SK-MEL-5 (cell line): ENCODE measurements at regions not wholly inside any gene's neighbourhood (a gene's known extent, or its start where the extent isn't known, plus 50 kb on each side); places are given as distances from the start of the nearest gene placed in this dataset.
A peak's percentile ranks its signal among the peaks of the same experiment; 100 is the strongest.

Experiments used
- DNase-seq: peaks from one replicate; pipeline ENCODE4 v3.0.0-alpha.2; 2016; ENCODE audit warnings: low read depth, low spot score
- in situ Hi-C: cut with HindIII; loops from 2 replicates; pipeline ENCODE4 v1.10.0; 2016; ENCODE audit warnings: low sequenced_read_pairs, high pct_unique_total_duplicates, low pct_unique_long_range_greater_than_20kb

- DNase-seq: peak; percentile 61
- in situ Hi-C loops: no loop called here
Measured at GRCh38 chr7:124459101-124460055, 306.2 kb downstream of the GPR37 start.

DNA sequence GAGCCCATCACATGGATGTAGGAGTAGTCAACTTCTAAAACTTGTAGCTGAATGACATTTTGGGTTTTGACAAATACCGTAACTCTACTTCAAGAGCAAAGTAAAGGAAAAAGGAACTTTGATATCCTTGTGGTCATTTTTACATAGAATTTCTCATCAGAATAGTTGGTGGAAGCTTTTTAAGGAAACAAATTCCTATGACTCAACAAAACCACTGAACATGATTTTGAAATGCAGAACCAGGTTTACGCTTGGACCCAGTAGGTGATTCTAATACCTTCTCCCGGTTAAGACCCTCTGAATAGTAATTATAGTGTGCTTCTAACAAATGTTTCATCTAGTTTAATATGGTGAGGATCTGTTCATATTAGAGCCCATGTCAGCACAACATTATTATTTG lies 307.8 kb downstream of the GPR37 start:
- no peak for DNase-seq
- in situ Hi-C loops: no loop called here

DNA sequence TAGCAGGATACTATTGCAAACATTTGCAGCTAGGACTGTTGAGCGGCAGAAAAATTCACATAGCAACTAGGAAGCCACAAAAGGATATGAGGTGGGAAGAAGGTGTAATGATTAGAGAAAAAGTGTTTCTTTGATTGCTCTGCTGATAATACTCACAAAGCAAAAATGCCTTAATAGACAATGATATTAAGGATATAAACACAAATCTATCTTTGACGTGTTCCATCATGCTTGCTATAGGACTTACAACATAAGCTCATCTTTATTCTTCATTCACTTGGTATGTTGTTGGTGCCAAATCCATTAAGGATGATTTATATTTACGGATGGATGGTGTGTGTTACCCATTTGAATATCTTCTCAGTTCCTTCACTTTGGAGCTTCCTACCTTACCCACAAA lies 309.3 kb downstream of the GPR37 start:
- in situ Hi-C loops: no loop called here

DNA sequence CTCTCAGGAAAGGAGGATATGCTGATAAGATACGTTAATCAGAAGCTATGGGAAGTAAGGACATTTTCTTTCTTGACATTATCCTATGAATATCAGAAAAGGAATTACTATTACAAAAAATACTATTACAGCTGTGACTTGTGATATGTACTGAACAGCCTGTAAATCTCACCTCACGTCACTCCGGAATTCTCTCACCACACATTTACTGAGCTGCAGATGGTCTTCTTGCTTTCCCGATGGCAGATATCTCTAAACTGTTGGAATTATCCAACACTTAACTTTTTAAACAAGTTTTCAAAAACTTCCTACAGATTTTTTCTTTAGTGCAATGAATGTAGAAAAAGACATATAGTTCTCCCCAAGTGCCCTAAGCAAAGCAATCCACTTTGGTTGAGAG lies 313.4 kb downstream of the GPR37 start:
- in situ Hi-C loops: no loop called here

More for the DNA sequence above, 309.3 kb downstream of the GPR37 start:
- DNase-seq: no peak

DNA sequence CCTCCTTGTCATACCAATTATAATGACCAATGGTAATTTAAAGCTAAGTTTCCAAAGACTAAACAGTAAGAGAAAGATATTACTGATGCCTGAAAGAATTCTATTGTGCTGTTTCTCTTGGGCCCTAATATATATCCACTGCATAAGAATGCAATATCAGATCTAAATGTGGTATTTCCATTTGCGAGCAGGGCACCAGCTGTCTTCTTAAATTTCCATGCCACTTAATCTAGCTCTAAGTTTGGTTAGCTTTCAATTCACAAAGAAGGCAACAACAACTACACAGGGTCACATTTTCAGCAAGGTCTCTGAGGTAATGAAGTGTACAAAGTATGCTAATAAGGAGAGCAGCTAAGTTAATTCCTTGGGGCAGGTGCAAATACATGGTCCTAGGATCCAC lies 315.7 kb downstream of the GPR37 start:
- DNase-seq: no peak
- in situ Hi-C loops: no loop called here

More for the DNA sequence above, 313.4 kb downstream of the GPR37 start:
- no peak for DNase-seq

GRCh38 chr7:124444696-124445480 lies 320.7 kb downstream of the GPR37 start:
- peak; percentile 16 for DNase-seq
- in situ Hi-C loops: no loop called here

- in situ Hi-C loops: no loop called here
- no peak for DNase-seq
Measured at GRCh38 chr7:124443762-124444161, 321.8 kb downstream of the GPR37 start.

DNA sequence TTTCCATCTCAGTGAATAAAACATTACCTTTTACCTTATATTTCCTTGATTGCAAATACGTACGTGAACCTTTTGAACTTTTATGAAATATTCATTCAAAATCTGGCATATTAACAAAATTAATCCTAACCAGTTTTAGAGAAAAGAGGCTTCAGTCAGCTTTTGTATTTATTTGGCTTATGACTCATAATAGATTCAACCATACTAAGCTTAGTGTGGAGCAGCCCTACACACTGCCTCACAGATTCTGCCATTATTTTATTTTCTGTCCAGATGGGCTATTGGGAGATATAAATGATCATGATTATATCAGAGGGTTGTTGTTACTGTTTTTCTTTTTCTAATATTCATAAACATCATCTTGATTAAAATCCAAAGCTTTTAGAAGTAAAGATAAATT lies 325.5 kb downstream of the GPR37 start:
- in situ Hi-C loops: no loop called here
- no peak for DNase-seq

DNA sequence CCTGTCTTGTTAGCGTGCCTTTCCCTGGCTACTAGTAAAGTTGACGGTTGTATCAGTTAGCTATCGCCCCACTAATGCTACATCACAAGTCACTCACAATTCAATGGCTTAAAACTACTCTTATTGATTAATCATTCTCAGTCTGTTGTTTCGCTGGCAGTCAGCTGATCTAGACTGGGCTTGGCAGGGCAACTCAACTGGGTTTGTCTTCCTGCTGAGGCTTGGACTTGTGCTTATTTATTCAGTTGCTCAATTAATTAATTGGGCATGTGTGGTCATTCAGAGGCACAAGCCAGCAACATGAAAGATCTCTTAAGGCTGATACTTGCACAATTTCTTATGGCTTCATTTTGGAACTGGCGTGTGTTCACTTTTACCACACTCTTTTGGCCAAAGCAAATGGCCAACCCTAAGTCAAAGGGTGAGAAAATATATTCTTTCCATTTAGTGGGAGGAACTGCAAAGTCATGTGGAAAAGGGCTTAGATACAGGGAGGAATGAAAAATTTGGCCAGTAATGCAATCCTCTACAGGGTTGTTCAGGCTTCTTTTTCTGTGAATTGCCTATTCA lies 333.5 kb downstream of the GPR37 start:
- in situ Hi-C loops: no loop called here
- no peak for DNase-seq

- in situ Hi-C loops: no loop called here
- DNase-seq: no peak
Measured at GRCh38 chr7:124429923-124430322, 335.7 kb downstream of the GPR37 start.

- in situ Hi-C loops: no loop called here
- no peak for DNase-seq
Measured at GRCh38 chr7:124428781-124429180, 336.8 kb downstream of the GPR37 start.

DNA sequence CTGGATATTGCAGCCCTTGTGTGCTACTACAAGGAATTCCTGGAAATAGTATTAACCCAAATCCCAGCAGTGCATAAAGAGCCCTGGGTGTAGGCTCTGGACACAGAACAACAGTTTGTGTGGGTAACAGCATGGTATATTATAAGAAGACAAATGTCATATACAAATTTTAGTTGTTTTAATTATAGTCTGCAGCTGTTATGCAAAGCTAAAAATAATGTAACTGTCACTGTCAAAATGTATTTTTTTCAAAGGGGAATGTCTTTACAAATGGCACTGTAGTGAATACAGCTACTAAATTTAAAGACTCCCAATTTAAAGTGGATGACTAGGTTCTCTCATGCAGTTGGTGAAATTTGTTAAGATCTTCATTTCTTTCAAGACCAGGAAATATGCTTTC lies 339.0 kb downstream of the GPR37 start:
- no peak for DNase-seq
- in situ Hi-C loops: no loop called here

DNA sequence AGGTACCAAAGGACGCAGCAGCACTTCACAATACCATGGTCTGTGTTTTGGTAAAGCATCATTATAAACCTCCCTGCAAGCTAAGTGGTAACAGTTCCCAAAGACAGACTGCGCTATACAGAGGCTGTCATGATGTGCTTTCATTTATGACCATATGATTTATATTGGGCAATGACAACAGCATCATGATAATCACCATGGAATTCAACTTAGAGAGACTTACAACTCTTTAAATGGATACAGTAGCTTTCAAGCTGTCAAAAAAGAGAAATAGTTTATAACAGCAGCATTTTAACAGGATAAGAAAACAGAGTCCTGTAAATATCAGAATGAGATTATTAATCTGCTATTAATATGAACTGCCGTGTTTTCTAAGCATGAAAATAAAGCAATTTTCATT lies 341.7 kb downstream of the GPR37 start:
- in situ Hi-C loops: no loop called here
- DNase-seq: no peak

DNA sequence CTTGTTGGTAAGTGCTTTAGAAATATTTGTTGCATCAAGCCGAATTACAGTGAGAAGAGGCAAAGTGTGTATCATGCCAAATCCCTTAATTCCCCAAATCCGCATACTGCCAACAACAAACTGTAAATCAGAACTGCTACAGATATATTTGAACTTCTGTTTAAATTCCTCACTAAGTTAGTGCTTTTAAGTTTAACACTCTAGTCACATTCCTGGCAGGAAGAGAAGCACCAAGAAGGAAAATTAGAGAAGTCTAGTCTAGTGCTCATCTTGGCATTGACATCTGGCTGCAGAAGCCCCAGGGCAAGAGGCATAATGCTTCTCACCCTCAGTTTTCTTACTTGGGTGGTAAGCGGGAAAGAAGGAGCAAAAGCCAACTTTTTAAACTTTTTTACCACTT lies 343.5 kb downstream of the GPR37 start:
- no peak for DNase-seq
- in situ Hi-C loops: no loop called here

GRCh38 chr7:124420367-124420766 lies 345.2 kb downstream of the GPR37 start:
- in situ Hi-C loops: no loop called here
- DNase-seq: no peak

GRCh38 chr7:124413029-124413428 lies 352.6 kb downstream of the GPR37 start:
- no peak for DNase-seq
- in situ Hi-C loops: no loop called here

- in situ Hi-C loops: no loop called here
Measured at GRCh38 chr7:124412531-124412930, 353.1 kb downstream of the GPR37 start.

DNA sequence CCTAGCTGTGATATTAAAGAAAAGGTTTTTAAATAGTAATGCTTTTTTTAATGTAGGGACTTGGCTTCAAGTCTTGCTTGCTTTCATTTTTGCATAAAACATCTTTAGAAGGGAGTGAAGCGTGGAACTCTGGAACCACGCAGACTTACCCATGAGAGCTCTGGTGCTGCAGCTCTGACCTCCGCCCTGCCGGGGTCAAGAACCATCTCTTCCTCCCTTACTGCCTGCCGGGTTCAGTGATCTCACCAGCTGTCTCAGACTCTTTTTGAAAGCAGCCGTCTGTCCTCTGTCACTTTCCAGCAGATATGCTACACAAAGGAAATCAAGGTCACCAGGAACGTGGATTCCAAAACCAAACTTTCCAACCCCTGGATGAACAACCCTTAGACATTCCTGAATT lies 353.8 kb downstream of the GPR37 start:
- DNase-seq: no peak
- in situ Hi-C loops: no loop called here

More at GRCh38 chr7:124412531-124412930, 353.1 kb downstream of the GPR37 start:
- no peak for DNase-seq
